Glomerular endothelial cell (primary cell): ENCODE measurements at regions not wholly inside any gene's neighbourhood (a gene's known extent, or its start where the extent isn't known, plus 50 kb on each side); places are given as distances from the start of the nearest gene placed in this dataset.
"Not testable (repeated sequence)": the region's sequence is repeated elsewhere in the genome, so short reads cannot be mapped to it uniquely, and the experiment has no call there.

ENCODE experiments used
- DNase-seq: peaks from one replicate; pipeline ENCODE4 v3.0.0-alpha.2; 2011; ENCODE audit warnings: low read depth, low spot score; ENCODE audit errors: extremely low read depth

- no peak for DNase-seq
Measured at GRCh38 chr4:71081192-71081591, 87.7 kb downstream of the DCK start.

DNA sequence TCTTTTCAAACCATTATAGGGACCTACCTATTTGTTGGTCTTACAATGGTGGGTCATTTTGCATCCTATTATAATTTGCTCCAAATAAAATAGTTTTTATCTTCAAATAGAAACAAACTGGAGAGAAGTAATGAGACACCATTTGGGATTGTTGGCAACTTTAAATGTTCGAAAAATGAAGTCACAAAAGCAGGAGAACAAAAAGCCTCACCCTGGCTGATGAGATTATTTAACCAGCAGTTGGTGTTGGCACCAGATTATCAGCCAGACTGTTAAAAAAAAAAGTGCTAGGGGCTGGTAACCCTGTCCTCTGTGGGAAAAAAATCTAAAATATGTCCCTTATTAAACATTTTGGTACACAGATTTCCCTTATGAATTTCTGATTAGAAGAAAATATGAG, 100.3 kb downstream of the DCK start:
- DNase-seq: no peak

GRCh38 chr4:71094201-71094600, 100.8 kb downstream of the DCK start:
- DNase-seq: no peak

- DNase-seq: no peak
Measured at GRCh38 chr4:71095141-71095540, 101.7 kb downstream of the DCK start.

DNA sequence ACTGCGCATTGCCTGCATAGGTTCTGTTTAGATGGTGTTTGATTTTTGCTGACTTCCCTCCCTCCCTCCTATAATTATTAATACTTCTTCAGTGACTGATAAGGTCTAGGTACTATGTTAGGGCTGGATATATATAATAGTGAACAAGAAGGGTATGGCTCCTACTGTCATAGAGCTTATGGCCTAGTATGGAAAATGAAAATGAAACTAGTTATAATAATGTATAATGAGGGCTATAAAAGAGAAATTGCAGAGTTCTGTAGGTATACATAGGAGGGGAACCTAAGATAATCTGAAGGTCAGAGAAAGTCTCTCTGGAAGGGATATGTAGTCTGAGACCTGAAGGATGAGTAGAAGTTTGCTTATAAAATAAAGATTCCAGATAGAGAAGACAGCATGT, 102.1 kb downstream of the DCK start:
- DNase-seq: no peak

- no peak for DNase-seq
Measured at GRCh38 chr4:71107726-71108125, 114.3 kb downstream of the DCK start.

DNA sequence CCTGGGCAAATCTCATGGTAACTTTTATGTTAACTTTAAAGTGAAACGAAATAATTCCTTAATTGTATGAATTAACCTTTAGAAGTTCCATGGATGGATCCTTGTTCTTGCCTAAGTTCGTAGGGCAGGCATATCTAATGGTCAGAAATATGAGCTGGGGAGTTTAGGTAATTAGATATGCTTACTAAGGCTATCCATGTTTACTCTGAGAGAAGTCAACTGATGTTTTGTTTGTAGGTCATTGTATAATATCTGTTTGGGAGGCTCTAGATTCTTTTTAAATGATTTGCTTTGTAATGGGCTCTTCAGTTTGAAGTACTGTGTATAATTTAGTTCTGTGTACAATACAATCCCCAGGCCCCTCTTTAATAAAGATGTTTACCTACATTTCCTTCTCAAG, 117.0 kb downstream of the DCK start:
- no peak for DNase-seq

DNA sequence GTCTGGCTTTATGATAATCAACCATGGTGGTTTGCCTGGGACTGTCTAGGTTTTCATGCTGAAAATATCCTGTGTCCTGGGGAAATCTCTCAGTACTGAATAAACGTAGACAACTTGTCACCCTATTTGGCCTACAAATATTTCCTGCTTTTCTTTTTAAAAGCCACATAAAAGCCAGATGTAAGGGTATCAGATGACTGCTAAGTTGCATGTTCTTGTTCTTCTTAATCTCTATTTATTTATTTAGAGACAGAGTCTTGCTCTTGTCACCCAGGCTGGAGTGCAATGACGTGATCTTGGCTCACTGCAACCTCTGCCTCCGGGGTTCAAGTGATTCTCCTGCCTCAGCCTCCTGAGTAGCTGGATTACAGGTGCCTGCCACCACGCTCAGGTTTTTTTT, 117.7 kb downstream of the DCK start:
- DNase-seq: not testable (repeated sequence)

GRCh38 chr4:71113294-71113693, 119.8 kb downstream of the DCK start:
- no peak for DNase-seq

DNA sequence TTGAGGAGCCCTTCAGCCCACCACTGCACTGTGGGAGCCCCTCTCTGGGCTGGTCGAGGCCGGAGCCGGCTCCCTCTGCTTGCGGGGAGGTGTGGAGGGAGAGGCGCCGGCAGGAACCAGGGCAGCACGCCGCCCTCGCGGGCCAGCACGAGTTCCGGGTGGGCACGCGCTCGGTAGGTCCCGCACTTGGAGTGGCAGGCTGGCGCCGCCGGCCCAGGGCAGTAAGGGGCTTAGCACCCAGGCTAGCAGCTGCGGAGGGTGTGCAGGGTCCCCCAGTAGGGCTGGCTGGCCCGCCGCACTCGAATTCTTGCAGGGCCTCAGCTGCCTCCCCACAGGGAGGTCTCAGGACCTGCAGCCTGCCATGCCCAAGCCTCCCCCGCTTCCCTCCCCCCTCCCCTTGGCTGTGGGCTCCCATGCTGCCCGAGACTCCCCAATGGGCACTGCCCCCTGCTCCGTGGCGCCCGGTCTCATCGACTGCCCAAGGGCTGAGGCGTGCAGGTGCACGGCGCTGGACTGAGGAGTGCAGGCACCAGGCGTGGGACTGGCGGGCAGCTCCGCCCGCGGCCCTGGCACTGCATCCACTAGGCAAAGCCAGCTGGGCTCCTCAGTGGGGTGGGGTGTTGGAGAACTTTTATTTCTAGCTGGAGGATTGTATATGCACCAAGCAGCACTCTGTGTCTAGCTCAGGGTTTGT, 127.5 kb downstream of the DCK start:
- no peak for DNase-seq

GRCh38 chr4:71123951-71124350, 130.5 kb downstream of the DCK start:
- DNase-seq: no peak

- DNase-seq: no peak
Measured at GRCh38 chr4:71125137-71125536, 131.7 kb downstream of the DCK start.

GRCh38 chr4:71126719-71127118, 133.3 kb downstream of the DCK start:
- no peak for DNase-seq

DNA sequence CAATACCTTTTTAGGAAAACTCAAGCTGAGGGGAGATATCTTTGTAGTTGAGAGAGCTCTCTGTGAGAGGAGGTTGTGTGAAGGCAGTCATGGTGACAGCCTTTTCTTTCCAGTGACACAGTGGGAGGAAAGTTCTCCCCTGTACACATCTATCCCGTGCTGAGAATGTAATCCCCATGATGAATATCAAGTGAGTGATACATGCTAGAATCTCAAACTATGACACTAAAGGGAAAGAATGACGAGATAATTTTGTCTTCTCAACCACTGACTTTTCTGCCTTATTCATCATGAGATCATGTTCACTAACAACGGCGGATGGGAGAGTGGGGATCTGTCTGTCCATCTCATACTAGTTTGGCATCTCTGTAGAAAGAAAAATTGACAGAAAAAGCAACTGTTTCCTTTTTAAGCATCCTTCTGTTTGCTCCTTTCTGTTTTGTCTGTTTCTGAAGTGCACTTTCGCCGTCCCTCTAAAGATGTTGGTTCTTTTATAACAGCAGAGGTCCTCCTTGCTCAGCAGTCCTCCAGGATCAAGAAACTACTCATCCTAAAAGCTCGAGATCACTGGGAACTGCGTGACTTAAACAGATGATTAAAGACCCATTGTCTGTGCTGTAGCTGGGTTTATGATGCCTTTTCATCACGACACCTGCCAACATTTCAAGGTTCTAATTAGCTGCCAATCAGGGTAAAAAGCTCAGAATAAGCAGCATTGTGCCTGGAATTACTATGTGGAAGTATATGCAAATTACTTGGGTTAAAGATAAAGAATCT, 137.6 kb downstream of the DCK start:
- DNase-seq: no peak

- no peak for DNase-seq
Measured at GRCh38 chr4:71132486-71132885, 139.0 kb downstream of the DCK start.

DNA sequence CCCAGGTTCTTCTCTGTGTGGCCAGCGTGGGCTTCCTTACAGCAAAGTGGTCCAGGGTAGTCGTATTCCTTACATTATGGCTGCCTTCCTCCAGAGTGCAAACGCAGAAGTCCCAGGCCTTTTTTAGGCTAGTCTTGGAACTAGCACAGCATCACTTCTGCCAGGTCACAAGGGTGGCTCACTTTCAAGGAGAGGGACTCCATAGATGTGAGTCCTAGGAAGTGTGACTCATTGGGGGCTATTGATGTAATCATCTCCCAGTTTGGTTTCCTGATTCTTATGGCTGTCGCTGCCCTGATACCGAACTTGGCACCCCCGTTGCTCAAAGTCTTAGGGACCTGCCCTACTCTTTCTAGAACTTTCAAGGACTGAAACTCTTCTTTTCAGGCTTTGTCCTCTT, 140.0 kb downstream of the DCK start:
- no peak for DNase-seq

DNA sequence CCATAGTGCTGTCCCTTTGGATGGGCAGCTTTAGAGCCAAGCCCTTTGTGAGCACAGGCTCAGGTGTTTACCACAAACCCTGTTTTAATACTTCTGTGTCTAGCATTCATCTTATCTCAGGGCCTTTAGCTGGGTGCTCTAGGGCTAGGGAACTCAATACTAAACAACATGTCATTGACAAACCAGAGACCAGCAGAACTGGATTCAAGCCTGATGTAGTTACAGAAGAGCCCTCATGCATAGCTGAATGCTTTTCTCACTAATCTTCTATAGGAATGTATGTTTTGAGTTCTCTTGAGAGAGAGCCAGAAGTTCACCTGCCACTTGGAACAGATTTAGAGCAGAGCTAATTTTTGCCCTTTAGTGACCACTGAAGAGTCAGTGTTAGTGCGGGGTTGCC, 142.6 kb downstream of the DCK start:
- no peak for DNase-seq

DNA sequence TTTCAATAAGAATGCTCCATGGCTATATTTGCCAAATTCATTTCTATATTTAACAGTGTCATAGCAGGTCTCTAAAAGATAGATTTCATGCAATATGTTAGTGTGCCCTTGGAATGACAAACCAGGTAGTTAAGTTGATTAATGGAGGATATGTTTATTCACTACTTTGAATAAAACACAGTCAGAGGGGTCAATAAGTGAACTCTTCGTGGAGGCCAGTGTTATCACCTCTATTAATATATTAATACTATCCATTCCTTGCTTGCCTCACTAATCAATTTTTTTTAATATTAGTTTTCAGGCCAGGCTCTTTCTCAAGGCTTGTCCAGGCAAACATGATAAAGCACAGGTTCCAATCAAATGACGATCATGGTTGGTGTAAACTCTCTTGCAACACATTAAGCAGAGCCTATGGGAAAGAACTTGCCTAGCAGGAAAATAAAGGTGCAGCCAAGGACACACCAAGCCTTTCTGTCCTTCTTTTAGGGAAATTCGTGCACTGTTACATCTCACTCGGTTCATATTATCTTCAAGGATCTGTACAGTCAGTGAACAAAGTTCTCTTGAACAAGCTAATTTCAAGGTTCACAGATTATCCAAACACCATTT, 144.7 kb downstream of the DCK start:
- DNase-seq: no peak

GRCh38 chr4:71140563-71140962, 147.1 kb downstream of the DCK start:
- DNase-seq: no peak

GRCh38 chr4:71141125-71141524, 147.7 kb downstream of the DCK start:
- no peak for DNase-seq

DNA sequence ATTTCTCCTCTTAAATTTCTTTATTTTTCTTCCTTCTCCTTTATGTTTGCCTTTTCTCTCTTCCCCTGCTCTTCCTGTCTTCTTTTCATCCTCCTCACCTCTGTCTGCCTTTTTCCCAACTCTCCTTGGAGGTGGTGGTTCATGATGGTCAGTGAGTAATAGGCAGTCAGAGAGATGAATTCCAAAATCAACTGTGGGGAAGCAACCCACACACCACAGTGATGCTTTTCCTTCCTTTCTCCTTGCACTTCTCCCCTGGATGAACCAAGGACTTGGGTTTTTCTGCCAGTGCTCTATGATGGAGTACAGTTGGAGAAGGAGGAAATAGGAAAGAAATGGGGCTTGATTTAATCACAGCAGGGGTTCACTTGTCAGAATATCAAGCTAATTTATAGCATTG, 153.8 kb downstream of the DCK start:
- DNase-seq: no peak

GRCh38 chr4:71148545-71148944, 155.1 kb downstream of the DCK start:
- DNase-seq: no peak
